Activated CD4-positive, alpha-beta T cell treated with anti-CD3 and anti-CD28 coated beads for 36 hours (primary cell): ENCODE measurements at regions not wholly inside any gene's neighbourhood (a gene's known extent, or its start where the extent isn't known, plus 50 kb on each side); places are given as distances from the start of the nearest gene placed in this dataset.

Experiments used
- ATAC-seq: fragments of 200-7000 bp; cut with Tn5 transposase; one replicate; pipeline ENCODE4 v1.10.0; 2021; ENCODE audit warnings: mild to moderate bottlenecking, moderate library complexity
- CTCF ChIA-PET: fragments of 350-600 bp; sonication (Branson Sonifier 250); formaldehyde crosslinking; loops from one replicate; lab custom pipeline; 2021; ENCODE audit warnings: antibody characterized with exemption; lab: Charles Lee
- POLR2A ChIA-PET: fragments of 350-600 bp; sonication (Branson Sonifier 250); formaldehyde crosslinking; loops from one replicate; lab custom pipeline; 2021; ENCODE audit warnings: antibody characterized with exemption, inconsistent platforms; lab: Charles Lee
- DNase-seq: peaks from one replicate; pipeline ENCODE4 v3.0.0-alpha.2; 2020
- H3K27ac Mint-ChIP-seq: one replicate; pipeline ENCODE4 v1.8.0; 2021; ENCODE audit warnings: mixed read lengths
- H3K27me3 Mint-ChIP-seq: one replicate; pipeline ENCODE4 v1.8.0; 2021; ENCODE audit warnings: mixed read lengths
- H3K36me3 Mint-ChIP-seq: one replicate; pipeline ENCODE4 v1.8.0; 2021; ENCODE audit warnings: low read depth, mixed read lengths
- H3K4me1 Mint-ChIP-seq: one replicate; pipeline ENCODE4 v1.8.0; 2021; ENCODE audit warnings: mixed read lengths
- H3K4me3 Mint-ChIP-seq: one replicate; pipeline ENCODE4 v1.8.0; 2021; ENCODE audit warnings: mild to moderate bottlenecking, moderate library complexity, mixed read lengths
- H3K9me3 Mint-ChIP-seq: one replicate; pipeline ENCODE4 v1.8.0; 2021; ENCODE audit warnings: low read depth, mixed read lengths
- intact Hi-C, 2 experiments: fragments of 100-400 bp; cut with DNase I in 1 of 2; cut with micrococcal nuclease in 1 of 2; formaldehyde crosslinking; loops; one replicate each; pipeline versions ENCODE4 v1.14.2 to v1.15.1; 2022 to 2024; cut with DNase I, micrococcal nuclease

- no peaks in the 10 kb centered on the region for H3K36me3 Mint-ChIP-seq
- ATAC-seq: no peak
- H3K9me3 Mint-ChIP-seq: no peaks in the 10 kb centered on the region
- no peak for DNase-seq
- intact Hi-C loops: no loop called here
- peaks cover 15% of the 10 kb centered on the region for H3K27me3 Mint-ChIP-seq
- POLR2A ChIA-PET: no interaction called here
- H3K27ac Mint-ChIP-seq: no peak overlapping the region
- H3K4me1 Mint-ChIP-seq: no peaks in the 10 kb centered on the region
- CTCF ChIA-PET: no interaction called here
- H3K4me3 Mint-ChIP-seq: no peak overlapping the region
These were observed 325.8 kb downstream of the DYSF start for GRCh38 chr2:71778936-71779773.

- Mint-ChIP-seq H3K27me3 (peaks cover 12% of the 10 kb centered on the region), H3K4me1 (no peaks in the 10 kb centered on the region), H3K9me3 (no peaks in the 10 kb centered on the region), H3K27ac (no peak overlapping the region), H3K4me3 (no peak overlapping the region), H3K36me3 (no peaks in the 10 kb centered on the region)
- intact Hi-C loops: no loop called here
- ATAC-seq (no peak), DNase-seq (no peak)
- POLR2A ChIA-PET: no interaction called here
- CTCF ChIA-PET: no interaction called here
These were observed 325.2 kb downstream of the DYSF start for GRCh38 chr2:71778514-71778913.

- Mint-ChIP-seq H3K27me3 (peaks cover 12% of the 10 kb centered on the region), H3K9me3 (peaks cover 2% of the 10 kb centered on the region), H3K4me3 (no peak overlapping the region), H3K36me3 (no peaks in the 10 kb centered on the region), H3K4me1 (no peaks in the 10 kb centered on the region), H3K27ac (no peak overlapping the region)
- intact Hi-C loops: no loop called here
- ChIA-PET CTCF (no interaction called here), POLR2A (no interaction called here)
- DNase-seq (no peak), ATAC-seq (no peak)
These were observed 324.6 kb downstream of the DYSF start for GRCh38 chr2:71777946-71778345.

- Mint-ChIP-seq H3K4me1 (no peaks in the 10 kb centered on the region), H3K36me3 (no peaks in the 10 kb centered on the region), H3K4me3 (no peak overlapping the region), H3K27ac (no peak overlapping the region), H3K9me3 (peaks cover 2% of the 10 kb centered on the region), H3K27me3 (peaks cover 8% of the 10 kb centered on the region)
- DNase-seq (no peak), ATAC-seq (no peak)
- intact Hi-C loops: no loop called here
- CTCF ChIA-PET: no interaction called here
- POLR2A ChIA-PET: no interaction called here
These were observed 322.9 kb downstream of the DYSF start for GRCh38 chr2:71776227-71776626.

GRCh38 chr2:71773218-71773617 is 319.9 kb downstream of the DYSF start:
- H3K4me3 Mint-ChIP-seq: no peak overlapping the region
- CTCF ChIA-PET: no interaction called here
- no peaks in the 10 kb centered on the region for H3K4me1 Mint-ChIP-seq
- intact Hi-C loops: no loop called here
- peaks cover 3% of the 10 kb centered on the region for H3K27me3 Mint-ChIP-seq
- H3K27ac Mint-ChIP-seq: no peak overlapping the region
- H3K36me3 Mint-ChIP-seq: no peaks in the 10 kb centered on the region
- ATAC-seq: no peak
- POLR2A ChIA-PET: no interaction called here
- no peak for DNase-seq
- H3K9me3 Mint-ChIP-seq: peaks cover 4% of the 10 kb centered on the region

GRCh38 chr2:71772510-71773172 is 319.3 kb downstream of the DYSF start:
- Mint-ChIP-seq H3K36me3 (no peaks in the 10 kb centered on the region), H3K4me3 (no peak overlapping the region), H3K4me1 (no peaks in the 10 kb centered on the region), H3K9me3 (peaks cover 4% of the 10 kb centered on the region), H3K27ac (no peak overlapping the region), H3K27me3 (peaks cover 3% of the 10 kb centered on the region)
- ChIA-PET POLR2A (no interaction called here), CTCF (no interaction called here)
- DNase-seq (no peak), ATAC-seq (no peak)
- intact Hi-C loops: no loop called here

- intact Hi-C loops: no loop called here
- ChIA-PET POLR2A (no interaction called here), CTCF (no interaction called here)
- Mint-ChIP-seq H3K27ac (no peak overlapping the region), H3K9me3 (peaks cover 3% of the 10 kb centered on the region), H3K36me3 (no peaks in the 10 kb centered on the region), H3K27me3 (peaks cover 3% of the 10 kb centered on the region), H3K4me3 (no peak overlapping the region), H3K4me1 (no peaks in the 10 kb centered on the region)
- no peak for DNase-seq
- ATAC-seq: no peak
These were observed 314.3 kb downstream of the DYSF start for GRCh38 chr2:71767663-71768062.

- H3K9me3 Mint-ChIP-seq: no peaks in the 10 kb centered on the region
- no peak for ATAC-seq
- no peak overlapping the region for H3K27ac Mint-ChIP-seq
- H3K36me3 Mint-ChIP-seq: no peaks in the 10 kb centered on the region
- peaks cover 13% of the 10 kb centered on the region for H3K27me3 Mint-ChIP-seq
- CTCF ChIA-PET: no interaction called here
- DNase-seq: no peak
- no peaks in the 10 kb centered on the region for H3K4me1 Mint-ChIP-seq
- H3K4me3 Mint-ChIP-seq: no peak overlapping the region
- intact Hi-C loops: no loop called here
- POLR2A ChIA-PET: no interaction called here
These were observed 305.7 kb downstream of the DYSF start for GRCh38 chr2:71759060-71759459.

- DNase-seq: no peak
- CTCF ChIA-PET: no interaction called here
- POLR2A ChIA-PET: no interaction called here
- intact Hi-C loops: no loop called here
- ATAC-seq: no peak
- Mint-ChIP-seq H3K27me3 (peaks cover 13% of the 10 kb centered on the region), H3K4me3 (no peak overlapping the region), H3K4me1 (no peaks in the 10 kb centered on the region), H3K36me3 (no peaks in the 10 kb centered on the region), H3K27ac (no peak overlapping the region), H3K9me3 (no peaks in the 10 kb centered on the region)
These were observed 304.0 kb downstream of the DYSF start for GRCh38 chr2:71757351-71757750.

GRCh38 chr2:71756280-71756906 is 303.0 kb downstream of the DYSF start:
- CTCF ChIA-PET: no interaction called here

GRCh38 chr2:71751590-71751989 is 298.2 kb downstream of the DYSF start:
- Mint-ChIP-seq H3K9me3 (peaks cover 3% of the 10 kb centered on the region), H3K36me3 (no peaks in the 10 kb centered on the region), H3K4me1 (no peaks in the 10 kb centered on the region), H3K27ac (no peak overlapping the region), H3K4me3 (no peak overlapping the region), H3K27me3 (peaks cover 12% of the 10 kb centered on the region)
- POLR2A ChIA-PET: no interaction called here
- intact Hi-C loops: no loop called here
- ATAC-seq: no peak
- no peak for DNase-seq
- CTCF ChIA-PET: no interaction called here

More at GRCh38 chr2:71756280-71756906, 303.0 kb downstream of the DYSF start:
- Mint-ChIP-seq H3K4me3 (no peak overlapping the region), H3K27ac (no peak overlapping the region), H3K9me3 (peaks cover 3% of the 10 kb centered on the region), H3K36me3 (no peaks in the 10 kb centered on the region), H3K27me3 (peaks cover 16% of the 10 kb centered on the region), H3K4me1 (no peaks in the 10 kb centered on the region)
- intact Hi-C loops: no loop called here
- POLR2A ChIA-PET: no interaction called here
- DNase-seq (no peak), ATAC-seq (no peak)

- DNase-seq: no peak
- POLR2A ChIA-PET: no interaction called here
- Mint-ChIP-seq H3K4me3 (no peak overlapping the region), H3K4me1 (no peaks in the 10 kb centered on the region), H3K9me3 (peaks cover 3% of the 10 kb centered on the region), H3K36me3 (no peaks in the 10 kb centered on the region), H3K27ac (no peak overlapping the region), H3K27me3 (peaks cover 12% of the 10 kb centered on the region)
- intact Hi-C loops: no loop called here
- no peak for ATAC-seq
- CTCF ChIA-PET: no interaction called here
These were observed 296.3 kb downstream of the DYSF start for GRCh38 chr2:71749671-71750101.
